Pancreas (tissue), 10 donors: ENCODE measurements at regions not wholly inside any gene's neighbourhood (a gene's known extent, or its start where the extent isn't known, plus 50 kb on each side); places are given as distances from the start of the nearest gene placed in this dataset.

Source experiments
- ATAC-seq, 4 donors: fragments of 200-7000 bp; cut with Tn5 transposase; one replicate each; pipeline versions ENCODE4 v1.8.0 to v1.9.1; 2020; ENCODE audit warnings: mild to moderate bottlenecking in 4 of 4, moderate library complexity in 4 of 4
- DNase-seq, 6 donors: peaks; one replicate each; pipeline ENCODE4 v3.0.0-alpha.2; 2020
- FAIRE-seq: peaks from 2 replicates; lab custom pipeline; 2012; peaks lifted over from hg19 to GRCh38; lab: Jason Lieb, UNC
- H3K27ac ChIP-seq, 4 donors: fragments of 200-600 bp; sonication (generic); 1 replicate in 3 of 4; 2 replicates in 1 of 4; pipeline versions ENCODE4 v1.5.0 to v1.8.0; 2020
- H3K27me3 ChIP-seq, 4 donors: fragments of 200-600 bp; one replicate each; pipeline ENCODE4 v1.8.0; 2021
- H3K36me3 ChIP-seq, 3 donors: fragments of 200-600 bp; sonication (generic) in 1 of 3; one replicate each; pipeline versions ENCODE4 v1.5.0 to v1.8.0; 2020 to 2021
- H3K4me1 ChIP-seq, 3 donors: fragments of 200-600 bp; one replicate each; pipeline ENCODE4 v1.8.0; 2021
- H3K4me3 ChIP-seq, 4 donors: fragments of 200-600 bp; sonication (generic) in 2 of 4; one replicate each; pipeline versions ENCODE4 v1.5.0 to v1.8.0; 2020 to 2021
- H3K9me3 ChIP-seq, 4 donors: fragments of 200-600 bp; one replicate each; pipeline ENCODE4 v1.8.0; 2021
- whole genome bisulfite sequencing, 2 donors: extraction: QIAGEN DNeasy Blood & Tissue Kit; methylation state at CpG; one replicate each; pipeline ENCODE4 v1.1.7; 2013; 5-methylcytosine and 5-hydroxymethylcytosine counted together
- intact Hi-C, 3 donors: fragments of 100-400 bp; cut with DNase I; formaldehyde crosslinking; loops; one replicate each; pipeline versions ENCODE4 v1.11.1 to v1.14.2; 2022
- TF ChIP-seq, protein P1 (sequence below), 4 donors: fragments of 200-600 bp; sonication (generic) in 3 of 4; IDR thresholded peaks; one replicate each; pipeline versions ENCODE4 v1.5.0 to v1.8.0; 2021; ENCODE audit warnings: antibody characterized with exemption in 4 of 4
- donor health status: healthy with polysubstance abuse.
- donor health status: DM: no; HTN: no; CAD: no; lungs with moderate emphysema.
- donor health status: DM: no; HTN: no; CAD: no.
- donor health status: control.
- donor health status: control.
- donor health status: Bipolar disorder and iron deficiency.
- donor health status: DM: yes; HTN: yes; CAD: no.
- donor health status: DM: no; HTN: no; CAD: no.
- donor health status: DM: no; HTN: no; CAD: no.
- donor health status: DM: yes; HTN: yes; CAD: no.

DNA sequence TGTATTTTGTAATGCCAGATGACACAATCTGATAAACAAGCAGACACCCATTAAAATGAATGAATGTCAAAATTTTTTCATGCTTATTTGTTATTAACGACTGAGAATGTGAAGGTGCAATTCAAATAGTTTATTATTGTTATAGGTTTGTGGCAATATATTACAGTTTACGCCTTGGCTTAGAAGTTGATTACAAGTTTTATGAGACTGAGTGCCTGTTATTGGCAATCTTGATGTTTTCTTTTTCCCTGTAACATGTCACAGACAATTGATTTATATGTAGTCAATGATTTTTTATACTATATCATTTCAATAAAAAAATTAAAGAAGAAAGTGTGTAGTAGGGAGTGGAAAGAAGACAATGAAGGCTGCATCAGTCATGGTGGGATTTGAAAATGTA is 144.1 kb upstream of the EEF1E1 start:
- no peaks in the 10 kb centered on the region for H3K9me3 ChIP-seq
- FAIRE-seq (no peak), ATAC-seq (no peak), DNase-seq (no peak)
- H3K4me1 ChIP-seq, result no peaks in the 10 kb centered on the region
- H3K36me3 ChIP-seq, result no peaks in the 10 kb centered on the region
- intact Hi-C loops, result no loop called here
- no peaks in the 10 kb centered on the region for H3K27me3 ChIP-seq
- H3K4me3 ChIP-seq, result no peak overlapping the region
- WGBS, 2 donors, result 54 to 59% methylated on average over 2 of the region's 2 CpGs
- no peak overlapping the region for H3K27ac ChIP-seq
- TF ChIP-seq, protein P1, sequence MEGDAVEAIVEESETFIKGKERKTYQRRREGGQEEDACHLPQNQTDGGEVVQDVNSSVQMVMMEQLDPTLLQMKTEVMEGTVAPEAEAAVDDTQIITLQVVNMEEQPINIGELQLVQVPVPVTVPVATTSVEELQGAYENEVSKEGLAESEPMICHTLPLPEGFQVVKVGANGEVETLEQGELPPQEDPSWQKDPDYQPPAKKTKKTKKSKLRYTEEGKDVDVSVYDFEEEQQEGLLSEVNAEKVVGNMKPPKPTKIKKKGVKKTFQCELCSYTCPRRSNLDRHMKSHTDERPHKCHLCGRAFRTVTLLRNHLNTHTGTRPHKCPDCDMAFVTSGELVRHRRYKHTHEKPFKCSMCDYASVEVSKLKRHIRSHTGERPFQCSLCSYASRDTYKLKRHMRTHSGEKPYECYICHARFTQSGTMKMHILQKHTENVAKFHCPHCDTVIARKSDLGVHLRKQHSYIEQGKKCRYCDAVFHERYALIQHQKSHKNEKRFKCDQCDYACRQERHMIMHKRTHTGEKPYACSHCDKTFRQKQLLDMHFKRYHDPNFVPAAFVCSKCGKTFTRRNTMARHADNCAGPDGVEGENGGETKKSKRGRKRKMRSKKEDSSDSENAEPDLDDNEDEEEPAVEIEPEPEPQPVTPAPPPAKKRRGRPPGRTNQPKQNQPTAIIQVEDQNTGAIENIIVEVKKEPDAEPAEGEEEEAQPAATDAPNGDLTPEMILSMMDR (IDR thresholded peaks at IDR 0.05), result no peak

DNA sequence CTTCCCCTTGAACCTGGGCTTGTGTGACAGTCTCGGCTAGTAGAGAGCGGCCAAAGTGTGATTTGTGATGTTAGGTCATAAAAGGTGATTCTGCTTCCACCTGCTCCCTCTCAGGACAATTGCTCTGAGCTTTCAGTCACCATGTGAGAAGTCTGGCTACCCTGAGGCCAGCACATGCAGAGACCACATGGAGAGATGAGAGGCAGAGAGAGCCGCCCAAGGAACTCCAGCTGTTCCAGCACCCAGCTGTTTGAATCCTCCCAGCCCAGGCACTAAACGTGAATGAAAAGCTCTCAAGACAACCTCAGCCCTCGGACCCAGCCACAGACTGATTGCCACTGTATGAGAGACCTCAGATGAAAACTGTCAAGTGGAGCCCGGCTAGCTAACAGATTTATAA is 143.4 kb upstream of the EEF1E1 start:
- Histone ChIP-seq H3K36me3 (no peaks in the 10 kb centered on the region), H3K9me3 (no peaks in the 10 kb centered on the region), H3K4me1 (no peaks in the 10 kb centered on the region), H3K27ac (no peak overlapping the region), H3K4me3 (no peak overlapping the region), H3K27me3 (no peaks in the 10 kb centered on the region)
- no peak for FAIRE-seq
- no peak for DNase-seq
- TF ChIP-seq, protein P1 (IDR thresholded peaks at IDR 0.05), result no peak
- intact Hi-C loops, result no loop called here
- ATAC-seq, result no peak
- 46 to 62% methylated on average over 6 of the region's 6 CpGs for WGBS, 2 donors

DNA sequence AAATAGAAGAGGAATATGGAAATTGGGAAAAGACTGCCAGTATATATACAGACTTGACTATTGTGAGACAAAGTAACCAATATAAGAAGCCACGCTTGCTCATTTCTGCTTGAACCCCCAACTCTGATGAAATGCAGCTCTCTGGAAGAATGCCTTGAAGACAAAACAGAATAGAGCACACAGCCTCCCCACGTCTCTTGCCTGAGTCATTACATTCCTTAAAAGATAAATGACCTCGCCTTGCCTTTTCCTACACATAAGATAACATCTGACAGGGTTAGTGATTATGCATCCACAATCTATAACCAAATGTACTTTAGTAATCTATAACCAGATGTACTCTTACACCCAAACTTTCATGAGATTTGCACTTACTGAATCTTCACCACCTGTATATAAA is 141.1 kb upstream of the EEF1E1 start:
- Histone ChIP-seq H3K4me3 (no peak overlapping the region), H3K27ac (no peak overlapping the region), H3K9me3 (no peaks in the 10 kb centered on the region), H3K36me3 (no peaks in the 10 kb centered on the region), H3K27me3 (peaks cover 0 to 8% (median 0%) of the 10 kb centered on the region in 4 donors), H3K4me1 (no peaks in the 10 kb centered on the region)
- no peak for ATAC-seq
- no peak for DNase-seq
- WGBS, 2 donors, result 39 to 49% methylated on average over 3 of the region's 3 CpGs
- intact Hi-C loops, result no loop called here
- no peak for FAIRE-seq
- TF ChIP-seq, protein P1 (IDR thresholded peaks at IDR 0.05), result no peak

DNA sequence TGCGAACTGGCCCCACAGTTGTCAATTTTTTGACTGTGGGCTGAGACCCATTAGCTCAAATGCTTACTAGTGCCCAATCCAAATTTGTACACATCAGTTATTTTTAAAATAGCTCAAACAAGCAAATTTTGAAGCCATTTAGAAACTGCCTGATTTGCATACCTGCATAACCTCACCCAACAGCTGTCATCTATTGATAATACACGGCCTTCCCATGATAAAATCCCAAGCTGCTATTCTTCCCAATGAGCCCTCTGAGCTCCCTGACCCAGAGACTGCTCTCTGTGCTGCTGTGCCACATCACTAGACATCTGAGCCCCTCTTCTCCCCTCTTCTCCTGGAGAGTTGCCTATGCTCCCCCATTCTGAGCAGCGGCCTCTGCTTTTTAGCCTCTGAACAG is 140.5 kb upstream of the EEF1E1 start:
- Histone ChIP-seq H3K36me3 (no peaks in the 10 kb centered on the region), H3K4me1 (no peaks in the 10 kb centered on the region), H3K27me3 (peaks cover 0 to 8% (median 0%) of the 10 kb centered on the region in 4 donors), H3K4me3 (no peak overlapping the region), H3K27ac (no peak overlapping the region), H3K9me3 (no peaks in the 10 kb centered on the region)
- TF ChIP-seq, protein P1 (IDR thresholded peaks at IDR 0.05), result no peak
- no peak for FAIRE-seq
- DNase-seq, result no peak
- no peak for ATAC-seq
- WGBS, 2 donors, result 67 to 82% methylated on average over 3 of the region's 3 CpGs
- intact Hi-C loops, result no loop called here

DNA sequence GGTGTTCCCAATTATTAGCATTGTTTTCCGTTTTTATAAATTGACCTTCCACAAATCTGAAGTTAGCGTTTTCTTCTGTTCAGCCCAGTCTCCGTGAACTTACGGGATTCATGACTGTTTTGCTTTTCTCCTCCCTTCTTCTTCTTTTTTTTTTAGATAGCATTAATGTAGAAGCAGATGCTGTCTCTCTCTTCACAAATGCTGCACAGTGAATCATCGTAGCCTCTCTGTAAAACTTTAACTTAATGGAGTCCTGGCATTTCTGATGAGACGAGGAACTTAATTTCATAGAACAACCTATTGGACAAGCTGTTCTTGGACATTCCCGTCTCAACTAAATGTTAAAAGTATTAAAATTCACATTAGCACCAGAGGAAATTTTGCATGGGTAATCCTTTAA is 138.0 kb upstream of the EEF1E1 start:
- no peak for FAIRE-seq
- 32 to 45% methylated on average over 7 of the region's 7 CpGs for WGBS, 2 donors

More for the DNA sequence above, 138.0 kb upstream of the EEF1E1 start:
- Histone ChIP-seq H3K4me3 (no peak overlapping the region), H3K27me3 (peaks cover 0 to 8% (median 0%) of the 10 kb centered on the region in 4 donors), H3K36me3 (no peaks in the 10 kb centered on the region), H3K4me1 (no peaks in the 10 kb centered on the region), H3K27ac (no peak overlapping the region), H3K9me3 (no peaks in the 10 kb centered on the region)
- TF ChIP-seq, protein P1 (IDR thresholded peaks at IDR 0.05), result no peak
- intact Hi-C loops, result no loop called here
- ATAC-seq, result no peak
- no peak for DNase-seq
